Parathyroid adenoma (tissue), 2 donors: ENCODE measurements at regions not wholly inside any gene's neighbourhood (a gene's known extent, or its start where the extent isn't known, plus 50 kb on each side); places are given as distances from the start of the nearest gene placed in this dataset.

Experiments
- H2AFZ ChIP-seq: fragments of 300-600 bp; sonication (generic); one replicate; pipeline ENCODE4 v1.7.0; 2017; ENCODE audit warnings: antibody characterized with exemption, mild to moderate bottlenecking
- H3K27ac ChIP-seq: fragments of 300-600 bp; sonication (generic); one replicate; pipeline ENCODE4 v1.7.0; 2017
- H3K27me3 ChIP-seq: fragments of 300-600 bp; sonication (generic); one replicate; pipeline ENCODE4 v1.7.0; 2017; ENCODE audit warnings: low read length; ENCODE audit not compliant: control insufficient read depth, insufficient read depth
- H3K36me3 ChIP-seq: fragments of 300-600 bp; sonication (generic); one replicate; pipeline ENCODE4 v1.7.0; 2017; ENCODE audit warnings: low read length; ENCODE audit not compliant: control insufficient read depth, insufficient read depth
- H3K4me1 ChIP-seq: fragments of 300-600 bp; sonication (generic); one replicate; pipeline ENCODE4 v1.7.0; 2017; ENCODE audit warnings: control low read depth
- H3K4me2 ChIP-seq: fragments of 300-600 bp; sonication (generic); one replicate; pipeline ENCODE4 v1.7.0; 2017; ENCODE audit warnings: low read length
- H3K4me3 ChIP-seq: fragments of 300-600 bp; sonication (generic); one replicate; pipeline ENCODE4 v1.7.0; 2017; ENCODE audit warnings: low read depth, low read length
- H3K79me2 ChIP-seq: fragments of 300-600 bp; sonication (generic); one replicate; pipeline ENCODE4 v1.7.0; 2017; ENCODE audit warnings: control low read depth
- H3K9ac ChIP-seq: fragments of 300-600 bp; sonication (generic); one replicate; pipeline ENCODE4 v1.7.0; 2017; ENCODE audit warnings: mild to moderate bottlenecking
- H3K9me3 ChIP-seq: fragments of 300-600 bp; sonication (generic); one replicate; pipeline ENCODE4 v1.7.0; 2017; ENCODE audit warnings: low read length; ENCODE audit not compliant: control insufficient read depth
- TF ChIP-seq, protein P1 (sequence below): fragments of 300-600 bp; sonication (generic); IDR thresholded peaks from one replicate; pipeline ENCODE4 v1.7.0; 2017; ENCODE audit warnings: antibody characterized with exemption, mild to moderate bottlenecking
- donor health status: primary hyperparathyroidism.

- H3K79me2 ChIP-seq = no peaks in the 10 kb centered on the region
- H3K36me3 ChIP-seq = no peaks in the 10 kb centered on the region
- no peak overlapping the region for H2AFZ ChIP-seq
- H3K27me3 ChIP-seq = no peaks in the 10 kb centered on the region
- H3K9me3 ChIP-seq = no peaks in the 10 kb centered on the region
- no peak overlapping the region for H3K27ac ChIP-seq
- H3K9ac ChIP-seq = no peak overlapping the region
- H3K4me2 ChIP-seq = no peak overlapping the region
- H3K4me3 ChIP-seq = no peak overlapping the region
- TF ChIP-seq, protein P1, sequence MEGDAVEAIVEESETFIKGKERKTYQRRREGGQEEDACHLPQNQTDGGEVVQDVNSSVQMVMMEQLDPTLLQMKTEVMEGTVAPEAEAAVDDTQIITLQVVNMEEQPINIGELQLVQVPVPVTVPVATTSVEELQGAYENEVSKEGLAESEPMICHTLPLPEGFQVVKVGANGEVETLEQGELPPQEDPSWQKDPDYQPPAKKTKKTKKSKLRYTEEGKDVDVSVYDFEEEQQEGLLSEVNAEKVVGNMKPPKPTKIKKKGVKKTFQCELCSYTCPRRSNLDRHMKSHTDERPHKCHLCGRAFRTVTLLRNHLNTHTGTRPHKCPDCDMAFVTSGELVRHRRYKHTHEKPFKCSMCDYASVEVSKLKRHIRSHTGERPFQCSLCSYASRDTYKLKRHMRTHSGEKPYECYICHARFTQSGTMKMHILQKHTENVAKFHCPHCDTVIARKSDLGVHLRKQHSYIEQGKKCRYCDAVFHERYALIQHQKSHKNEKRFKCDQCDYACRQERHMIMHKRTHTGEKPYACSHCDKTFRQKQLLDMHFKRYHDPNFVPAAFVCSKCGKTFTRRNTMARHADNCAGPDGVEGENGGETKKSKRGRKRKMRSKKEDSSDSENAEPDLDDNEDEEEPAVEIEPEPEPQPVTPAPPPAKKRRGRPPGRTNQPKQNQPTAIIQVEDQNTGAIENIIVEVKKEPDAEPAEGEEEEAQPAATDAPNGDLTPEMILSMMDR = no peak
- no peaks in the 10 kb centered on the region for H3K4me1 ChIP-seq
Observed at GRCh38 chr12:43123461-43123860, 428.5 kb downstream of the ADAMTS20 start.

- no peak overlapping the region for H3K27ac ChIP-seq
- no peaks in the 10 kb centered on the region for H3K4me1 ChIP-seq
- H3K9me3 ChIP-seq = no peaks in the 10 kb centered on the region
- no peaks in the 10 kb centered on the region for H3K79me2 ChIP-seq
- H2AFZ ChIP-seq = no peak overlapping the region
- no peak overlapping the region for H3K4me2 ChIP-seq
- no peak overlapping the region for H3K4me3 ChIP-seq
- H3K27me3 ChIP-seq = no peaks in the 10 kb centered on the region
- no peaks in the 10 kb centered on the region for H3K36me3 ChIP-seq
- H3K9ac ChIP-seq = no peak overlapping the region
- TF ChIP-seq, protein P1 = no peak
Observed at GRCh38 chr12:43120150-43120549, 431.9 kb downstream of the ADAMTS20 start.

DNA sequence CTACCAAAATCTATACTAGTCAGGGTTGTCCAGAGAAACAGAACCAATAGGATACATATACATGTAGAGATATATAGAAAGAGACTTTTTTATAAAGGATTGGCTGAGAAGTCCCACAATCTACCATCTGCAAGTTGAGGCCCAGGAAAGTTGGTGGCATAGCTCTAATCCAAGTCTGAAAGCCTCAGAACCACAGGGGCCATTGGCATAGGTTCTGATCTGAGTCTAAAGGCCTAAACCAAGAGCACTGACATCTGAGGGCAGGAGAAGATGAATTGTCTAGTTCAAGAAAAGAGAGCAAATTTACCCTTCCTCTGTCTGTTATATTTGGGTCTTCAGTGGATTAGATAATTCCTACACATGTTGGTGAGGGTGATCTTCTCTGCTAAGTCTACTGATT is 433.1 kb downstream of the ADAMTS20 start:
- no peak overlapping the region for H3K4me3 ChIP-seq
- TF ChIP-seq, protein P1 = no peak
- H3K27me3 ChIP-seq = no peaks in the 10 kb centered on the region
- H3K79me2 ChIP-seq = no peaks in the 10 kb centered on the region
- H3K9me3 ChIP-seq = no peaks in the 10 kb centered on the region
- H2AFZ ChIP-seq = no peak overlapping the region
- no peak overlapping the region for H3K9ac ChIP-seq
- H3K4me2 ChIP-seq = no peak overlapping the region
- no peaks in the 10 kb centered on the region for H3K4me1 ChIP-seq
- H3K27ac ChIP-seq = no peak overlapping the region
- no peaks in the 10 kb centered on the region for H3K36me3 ChIP-seq

- no peaks in the 10 kb centered on the region for H3K4me1 ChIP-seq
- no peaks in the 10 kb centered on the region for H3K36me3 ChIP-seq
- H2AFZ ChIP-seq = no peak overlapping the region
- H3K27me3 ChIP-seq = no peaks in the 10 kb centered on the region
- H3K4me2 ChIP-seq = no peak overlapping the region
- H3K27ac ChIP-seq = no peak overlapping the region
- no peak overlapping the region for H3K9ac ChIP-seq
- H3K79me2 ChIP-seq = no peaks in the 10 kb centered on the region
- H3K4me3 ChIP-seq = no peak overlapping the region
- H3K9me3 ChIP-seq = no peaks in the 10 kb centered on the region
- TF ChIP-seq, protein P1 = no peak
Observed at GRCh38 chr12:43118234-43118633, 433.8 kb downstream of the ADAMTS20 start.

DNA sequence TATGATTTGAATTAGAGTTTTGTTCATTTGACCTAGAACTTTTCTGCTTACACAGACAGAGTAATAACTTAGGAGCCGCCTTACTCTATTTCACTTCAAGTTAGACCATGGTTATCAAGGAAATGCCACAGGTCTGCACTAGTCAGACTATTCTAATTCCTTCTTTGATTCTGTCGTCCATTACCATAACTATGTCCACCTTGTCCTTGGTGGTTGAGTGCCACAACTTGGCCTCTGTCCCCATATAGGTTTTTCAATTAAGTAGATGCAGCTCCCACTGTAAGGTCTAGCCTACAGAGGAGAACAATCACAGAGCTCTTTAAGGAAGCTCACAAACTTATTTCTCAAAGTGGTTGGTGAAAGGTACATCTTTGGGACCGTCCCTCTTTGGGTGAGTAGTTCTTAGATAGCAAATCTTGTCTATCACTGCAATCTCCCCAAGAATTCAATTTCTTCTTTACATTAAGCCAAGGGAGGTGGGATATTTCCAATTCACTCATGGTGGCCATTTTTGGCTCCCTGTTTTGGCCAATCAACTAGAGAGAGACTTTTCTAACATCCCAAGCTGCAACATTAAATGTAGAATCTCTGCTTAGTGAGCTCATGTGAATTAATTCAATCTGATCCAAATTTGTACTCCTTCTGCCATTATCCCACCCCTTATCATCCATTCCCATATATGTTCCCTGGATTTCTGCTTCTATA is 434.6 kb downstream of the ADAMTS20 start:
- TF ChIP-seq, protein P1 = no peak
- Histone ChIP-seq H2AFZ (no peak overlapping the region), H3K4me3 (no peak overlapping the region), H3K79me2 (no peaks in the 10 kb centered on the region), H3K27ac (no peak overlapping the region), H3K9ac (no peak overlapping the region), H3K9me3 (no peaks in the 10 kb centered on the region), H3K36me3 (no peaks in the 10 kb centered on the region), H3K27me3 (no peaks in the 10 kb centered on the region), H3K4me1 (no peaks in the 10 kb centered on the region), H3K4me2 (no peak overlapping the region)
